ENCODE measurements at regions not wholly inside any gene's neighbourhood (a gene's known extent, or its start where the extent isn't known, plus 50 kb on each side); places are given as distances from the start of the nearest gene placed in this dataset.
"Not testable (repeated sequence)": the region's sequence is repeated elsewhere in the genome, so short reads cannot be mapped to it uniquely, and the experiment has no call there.

- DNase-seq, result no peak
Observed at GRCh38 chr3:164741869-164742268, 336.4 kb downstream of the SI start.

GRCh38 chr3:164737174-164737573 is 341.1 kb downstream of the SI start:
- no peak for DNase-seq

- no peak for DNase-seq
Observed at GRCh38 chr3:164732166-164732565, 346.1 kb downstream of the SI start.

GRCh38 chr3:164730815-164731360 is 347.4 kb downstream of the SI start:
- no peak for DNase-seq

GRCh38 chr3:164723396-164723795 is 354.9 kb downstream of the SI start:
- no peak for DNase-seq

GRCh38 chr3:164702808-164703207 is 375.5 kb downstream of the SI start:
- not testable (repeated sequence) for DNase-seq

GRCh38 chr3:164687902-164688301 is 390.4 kb downstream of the SI start:
- DNase-seq, result no peak

- DNase-seq, result no peak
Observed at GRCh38 chr3:164687211-164687610, 391.1 kb downstream of the SI start.

- no peak for DNase-seq
Observed at GRCh38 chr3:164683489-164683888, 394.8 kb downstream of the SI start.

- no peak for DNase-seq
Observed at GRCh38 chr3:164679245-164679644, 399.1 kb downstream of the SI start.

- DNase-seq, result no peak
Observed at GRCh38 chr3:164677317-164677716, 401.0 kb downstream of the SI start.

GRCh38 chr3:164673738-164674137 is 404.6 kb downstream of the SI start:
- no peak for DNase-seq

- DNase-seq, result peak; percentile 90
Observed at GRCh38 chr3:164658125-164658524, 420.2 kb downstream of the SI start.

GRCh38 chr3:164657631-164658030 is 420.7 kb downstream of the SI start:
- peak; percentile 27 for DNase-seq

- DNase-seq, result no peak
Observed at GRCh38 chr3:164655462-164655861, 422.8 kb downstream of the SI start.

- no peak for DNase-seq
Observed at GRCh38 chr3:164641071-164641470, 437.2 kb downstream of the SI start.

GRCh38 chr3:164640591-164640990 is 437.7 kb downstream of the SI start:
- DNase-seq, result no peak

GRCh38 chr3:164620956-164621355 is 457.3 kb downstream of the SI start:
- no peak for DNase-seq

- no peak for DNase-seq
Observed at GRCh38 chr3:164620423-164620822, 457.9 kb downstream of the SI start.

GRCh38 chr3:164612751-164613150 is 465.5 kb downstream of the SI start:
- DNase-seq, result no peak

GRCh38 chr3:164608554-164609276 is 469.6 kb downstream of the SI start:
- no peak for DNase-seq

GRCh38 chr3:164604687-164605086 is 473.6 kb downstream of the SI start:
- DNase-seq, result no peak

GRCh38 chr3:164577667-164578210 is 500.6 kb downstream of the SI start:
- no peak for DNase-seq

- DNase-seq, result no peak
Observed at GRCh38 chr3:164572436-164572835, 505.9 kb downstream of the SI start.

GRCh38 chr3:164550857-164551256 is 527.4 kb downstream of the SI start:
- DNase-seq, result no peak

Measured in NCI-H524 treated with DMSO at 0.1 percent for 48 hours (cell line).